Neural cell (in vitro differentiated cells): ENCODE measurements at regions not wholly inside any gene's neighbourhood (a gene's known extent, or its start where the extent isn't known, plus 50 kb on each side); places are given as distances from the start of the nearest gene placed in this dataset.

Source experiments
- H2AFZ ChIP-seq: fragments of 200-600, 300-800 bp; sonication (generic), shearing (Covaris generic); 2 replicates; pipeline ENCODE4 v1.6.0; 2014; ENCODE audit warnings: low read depth, mild to moderate bottlenecking, antibody characterized with exemption, low read length, moderate library complexity
- H3F3A ChIP-seq: fragments of 200-600 bp; shearing (Covaris generic); 2 replicates; pipeline ENCODE4 v1.6.1; 2016; ENCODE audit warnings: mild to moderate bottlenecking, moderate library complexity, mixed read lengths, antibody characterized with exemption, low read length; ENCODE audit not compliant: insufficient read depth, poor library complexity, severe bottlenecking
- H3K27ac ChIP-seq: fragments of 200-600, 300-800 bp; sonication (generic), shearing (Covaris generic); 2 replicates; pipeline ENCODE4 v1.5.1; 2014; ENCODE audit warnings: mild to moderate bottlenecking, low read length, moderate library complexity
- H3K27me3 ChIP-seq: fragments of 300-800, 200-600 bp; sonication (generic), shearing (Covaris generic); 2 replicates; pipeline ENCODE4 v1.6.0; 2014; ENCODE audit warnings: mild to moderate bottlenecking, low read depth, low read length, moderate library complexity; ENCODE audit not compliant: insufficient read depth
- H3K36me3 ChIP-seq: fragments of 300-800, 200-600 bp; sonication (generic), shearing (Covaris generic); 2 replicates; pipeline ENCODE4 v1.5.1; 2014; ENCODE audit warnings: mild to moderate bottlenecking, antibody characterized with exemption, low read length, moderate library complexity; ENCODE audit not compliant: insufficient read depth
- H3K4me2 ChIP-seq: fragments of 300-800, 200-600 bp; sonication (generic), shearing (Covaris generic); 2 replicates; pipeline ENCODE4 v1.6.0; 2014; ENCODE audit warnings: mild to moderate bottlenecking, low read length
- H3K4me3 ChIP-seq: fragments of 300-800, 200-600 bp; sonication (generic), shearing (Covaris generic); 2 replicates; pipeline ENCODE4 v1.5.1; 2014; ENCODE audit warnings: mild to moderate bottlenecking, low read length, moderate library complexity
- H3K79me2 ChIP-seq: fragments of 200-600 bp; shearing (Covaris generic); replicated peaks from 2 replicates; pipeline ENCODE4 v1.6.0; 2014; ENCODE audit warnings: mild to moderate bottlenecking, low read length, moderate library complexity; ENCODE audit not compliant: insufficient read depth
- H3K9ac ChIP-seq: fragments of 300-800, 200-600 bp; sonication (generic), shearing (Covaris generic); 2 replicates; pipeline ENCODE4 v1.6.1; 2016; ENCODE audit warnings: mild to moderate bottlenecking, low read length, mixed read lengths
- H3K9me2 ChIP-seq: fragments of 200-600 bp; shearing (Covaris generic); 2 replicates; pipeline ENCODE4 v1.6.1; 2016; ENCODE audit warnings: mild to moderate bottlenecking, low read length, mixed read lengths; ENCODE audit not compliant: insufficient read depth
- H3K9me3 ChIP-seq: fragments of 200-600, 300-800 bp; sonication (generic), shearing (Covaris generic); 2 replicates; pipeline ENCODE4 v1.6.1; 2016; ENCODE audit warnings: mild to moderate bottlenecking, mixed run types, low read length, moderate library complexity, mixed read lengths
- H4K20me1 ChIP-seq: fragments of 200-600 bp; shearing (Covaris generic); 2 replicates; pipeline ENCODE4 v1.6.1; 2016; ENCODE audit warnings: mild to moderate bottlenecking, mixed run types; ENCODE audit not compliant: insufficient read depth
- EP300 ChIP-seq: fragments of 450-650 bp; conservative IDR thresholded peaks from 2 replicates; pipeline ENCODE4 v1.6.1; 2014; ENCODE audit warnings: antibody characterized with exemption, mild to moderate bottlenecking, moderate library complexity; ENCODE audit not compliant: poor library complexity, severe bottlenecking
- EZH2 ChIP-seq: fragments of 200-600, 300-800 bp; shearing (Covaris generic), sonication (generic); IDR thresholded peaks from 2 replicates; pipeline ENCODE4 v1.6.1; 2014; ENCODE audit warnings: antibody characterized with exemption, low read length, borderline replicate concordance, mild to moderate bottlenecking; ENCODE audit not compliant: insufficient read depth, poor library complexity, severe bottlenecking
- MXI1 ChIP-seq: fragments of 450-650 bp; conservative IDR thresholded peaks from 2 replicates; pipeline ENCODE4 v1.6.1; 2014; ENCODE audit warnings: antibody characterized with exemption, mild to moderate bottlenecking; ENCODE audit not compliant: poor library complexity, severe bottlenecking
- POLR2AphosphoS5 ChIP-seq: IDR thresholded peaks from 2 replicates; pipeline ENCODE4 v1.6.1; 2012
- RAD21 ChIP-seq: fragments of 450-650 bp; conservative IDR thresholded peaks from 2 replicates; pipeline ENCODE4 v1.6.1; 2014; ENCODE audit warnings: antibody characterized with exemption, mild to moderate bottlenecking, moderate library complexity
- SMC3 ChIP-seq: fragments of 450-650 bp; conservative IDR thresholded peaks from 2 replicates; pipeline ENCODE4 v1.6.1; 2014; ENCODE audit warnings: antibody characterized with exemption, mild to moderate bottlenecking, moderate library complexity; ENCODE audit not compliant: poor library complexity
- TAF1 ChIP-seq: IDR thresholded peaks from 2 replicates; pipeline ENCODE4 v1.6.1; 2012; ENCODE audit warnings: low read depth
- TF ChIP-seq, protein P1 (sequence below): fragments of 450-650 bp; IDR thresholded peaks from 2 replicates; pipeline ENCODE4 v1.5.1; 2014; ENCODE audit warnings: antibody characterized with exemption, mild to moderate bottlenecking, moderate library complexity; ENCODE audit not compliant: poor library complexity, severe bottlenecking
- TF ChIP-seq, protein P2 (sequence below): IDR thresholded peaks from 2 replicates; pipeline ENCODE4 v1.6.1; 2012; ENCODE audit warnings: borderline replicate concordance

DNA sequence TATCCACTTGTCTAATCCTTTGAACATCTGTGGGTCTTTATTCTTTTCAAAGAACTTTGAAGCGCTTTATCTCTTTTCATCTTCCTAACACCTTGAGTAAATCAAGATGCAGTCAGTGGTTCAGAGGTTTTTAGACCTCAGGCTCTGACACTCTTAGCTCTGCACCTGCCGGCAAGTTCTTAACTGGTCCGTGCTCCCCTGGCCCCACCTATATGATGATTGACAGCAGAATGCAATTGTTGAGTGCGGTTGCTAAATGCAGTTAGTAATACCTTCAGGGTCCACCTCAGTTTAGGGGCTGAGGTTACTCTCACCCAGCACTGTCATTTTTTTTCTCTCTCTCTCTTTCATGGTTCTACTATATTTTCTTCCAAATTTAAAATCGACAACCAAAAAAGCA lies 854.2 kb upstream of the AUTS2 start:
- H3K9ac ChIP-seq = no peak overlapping the region
- TF ChIP-seq EP300 (no peak), RAD21 (no peak), POLR2AphosphoS5 (no peak), EZH2 (no peak), MXI1 (no peak), SMC3 (no peak), TAF1 (no peak)
- TF ChIP-seq, protein P1, sequence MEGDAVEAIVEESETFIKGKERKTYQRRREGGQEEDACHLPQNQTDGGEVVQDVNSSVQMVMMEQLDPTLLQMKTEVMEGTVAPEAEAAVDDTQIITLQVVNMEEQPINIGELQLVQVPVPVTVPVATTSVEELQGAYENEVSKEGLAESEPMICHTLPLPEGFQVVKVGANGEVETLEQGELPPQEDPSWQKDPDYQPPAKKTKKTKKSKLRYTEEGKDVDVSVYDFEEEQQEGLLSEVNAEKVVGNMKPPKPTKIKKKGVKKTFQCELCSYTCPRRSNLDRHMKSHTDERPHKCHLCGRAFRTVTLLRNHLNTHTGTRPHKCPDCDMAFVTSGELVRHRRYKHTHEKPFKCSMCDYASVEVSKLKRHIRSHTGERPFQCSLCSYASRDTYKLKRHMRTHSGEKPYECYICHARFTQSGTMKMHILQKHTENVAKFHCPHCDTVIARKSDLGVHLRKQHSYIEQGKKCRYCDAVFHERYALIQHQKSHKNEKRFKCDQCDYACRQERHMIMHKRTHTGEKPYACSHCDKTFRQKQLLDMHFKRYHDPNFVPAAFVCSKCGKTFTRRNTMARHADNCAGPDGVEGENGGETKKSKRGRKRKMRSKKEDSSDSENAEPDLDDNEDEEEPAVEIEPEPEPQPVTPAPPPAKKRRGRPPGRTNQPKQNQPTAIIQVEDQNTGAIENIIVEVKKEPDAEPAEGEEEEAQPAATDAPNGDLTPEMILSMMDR = no peak
- TF ChIP-seq, protein P2, sequence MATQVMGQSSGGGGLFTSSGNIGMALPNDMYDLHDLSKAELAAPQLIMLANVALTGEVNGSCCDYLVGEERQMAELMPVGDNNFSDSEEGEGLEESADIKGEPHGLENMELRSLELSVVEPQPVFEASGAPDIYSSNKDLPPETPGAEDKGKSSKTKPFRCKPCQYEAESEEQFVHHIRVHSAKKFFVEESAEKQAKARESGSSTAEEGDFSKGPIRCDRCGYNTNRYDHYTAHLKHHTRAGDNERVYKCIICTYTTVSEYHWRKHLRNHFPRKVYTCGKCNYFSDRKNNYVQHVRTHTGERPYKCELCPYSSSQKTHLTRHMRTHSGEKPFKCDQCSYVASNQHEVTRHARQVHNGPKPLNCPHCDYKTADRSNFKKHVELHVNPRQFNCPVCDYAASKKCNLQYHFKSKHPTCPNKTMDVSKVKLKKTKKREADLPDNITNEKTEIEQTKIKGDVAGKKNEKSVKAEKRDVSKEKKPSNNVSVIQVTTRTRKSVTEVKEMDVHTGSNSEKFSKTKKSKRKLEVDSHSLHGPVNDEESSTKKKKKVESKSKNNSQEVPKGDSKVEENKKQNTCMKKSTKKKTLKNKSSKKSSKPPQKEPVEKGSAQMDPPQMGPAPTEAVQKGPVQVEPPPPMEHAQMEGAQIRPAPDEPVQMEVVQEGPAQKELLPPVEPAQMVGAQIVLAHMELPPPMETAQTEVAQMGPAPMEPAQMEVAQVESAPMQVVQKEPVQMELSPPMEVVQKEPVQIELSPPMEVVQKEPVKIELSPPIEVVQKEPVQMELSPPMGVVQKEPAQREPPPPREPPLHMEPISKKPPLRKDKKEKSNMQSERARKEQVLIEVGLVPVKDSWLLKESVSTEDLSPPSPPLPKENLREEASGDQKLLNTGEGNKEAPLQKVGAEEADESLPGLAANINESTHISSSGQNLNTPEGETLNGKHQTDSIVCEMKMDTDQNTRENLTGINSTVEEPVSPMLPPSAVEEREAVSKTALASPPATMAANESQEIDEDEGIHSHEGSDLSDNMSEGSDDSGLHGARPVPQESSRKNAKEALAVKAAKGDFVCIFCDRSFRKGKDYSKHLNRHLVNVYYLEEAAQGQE = no peak
- no peaks in the 10 kb centered on the region for H3F3A ChIP-seq
- no peak overlapping the region for H3K4me2 ChIP-seq
- no peaks in the 10 kb centered on the region for H4K20me1 ChIP-seq
- H3K27me3 ChIP-seq = no peaks in the 10 kb centered on the region
- H3K79me2 ChIP-seq = no peaks in the 10 kb centered on the region
- no peaks in the 10 kb centered on the region for H3K9me3 ChIP-seq
- H3K27ac ChIP-seq = no peak overlapping the region
- no peak overlapping the region for H2AFZ ChIP-seq
- no peaks in the 10 kb centered on the region for H3K9me2 ChIP-seq
- H3K4me3 ChIP-seq = no peak overlapping the region
- H3K36me3 ChIP-seq = no peaks in the 10 kb centered on the region

DNA sequence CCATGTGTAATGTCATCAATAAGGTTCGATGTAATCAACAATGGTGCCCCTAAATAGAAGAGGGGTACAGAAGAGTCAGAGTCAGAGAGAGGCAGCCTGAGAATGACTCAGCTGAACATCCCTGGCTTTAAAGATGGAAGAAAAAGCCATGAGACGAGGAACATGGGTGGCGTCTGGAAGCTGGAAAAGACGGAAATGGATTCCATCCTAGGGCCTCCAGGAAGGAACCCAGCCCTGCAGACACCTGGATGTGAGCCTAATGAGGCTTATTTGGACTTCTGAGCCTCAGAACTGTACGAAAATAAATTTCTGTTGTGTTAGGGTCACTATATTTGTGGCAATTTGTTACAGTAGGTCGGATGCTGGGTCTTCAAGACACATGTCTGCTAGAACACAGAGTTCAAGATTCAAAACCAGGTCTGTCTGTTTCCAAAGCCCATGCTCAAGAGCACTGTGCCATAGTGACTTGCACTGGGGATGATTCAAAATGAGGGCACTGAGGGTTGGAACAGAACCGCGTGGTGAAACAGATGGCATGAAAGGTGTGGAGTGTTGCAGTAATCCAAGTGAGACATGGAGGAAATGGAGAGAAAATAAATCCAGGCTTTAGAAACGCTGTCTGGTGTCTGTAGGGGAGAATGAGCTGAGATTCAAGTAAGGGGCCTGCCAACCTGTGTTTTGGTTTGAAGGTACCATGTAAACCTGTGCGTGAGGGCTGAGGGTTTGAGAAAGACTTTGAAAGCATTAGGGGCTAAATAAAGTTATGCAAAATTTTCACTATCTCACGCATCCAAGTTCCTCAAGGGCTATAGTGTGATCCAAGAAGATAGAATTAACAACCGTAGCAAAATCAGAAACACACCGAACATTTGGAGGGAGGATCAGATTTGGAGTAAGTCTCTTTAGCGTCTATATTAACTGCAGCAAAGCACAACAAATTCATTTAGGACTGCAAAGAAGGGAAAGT lies 849.1 kb upstream of the AUTS2 start:
- Histone ChIP-seq H4K20me1 (no peaks in the 10 kb centered on the region), H3K4me2 (no peak overlapping the region), H2AFZ (no peak overlapping the region), H3K27me3 (no peaks in the 10 kb centered on the region), H3K27ac (no peak overlapping the region), H3F3A (no peaks in the 10 kb centered on the region), H3K9ac (no peak overlapping the region), H3K9me2 (no peaks in the 10 kb centered on the region), H3K36me3 (no peaks in the 10 kb centered on the region), H3K4me3 (no peak overlapping the region), H3K9me3 (no peaks in the 10 kb centered on the region), H3K79me2 (no peaks in the 10 kb centered on the region)
- no peak for TF ChIP-seq EP300
- no peak for TF ChIP-seq POLR2AphosphoS5
- TF ChIP-seq, protein P2 = no peak
- TF ChIP-seq SMC3 = no peak
- TF ChIP-seq, protein P1 = no peak
- TF ChIP-seq EZH2 = no peak
- TF ChIP-seq TAF1 = no peak
- no peak for TF ChIP-seq MXI1
- TF ChIP-seq RAD21 = no peak
